ENCODE measurements at regions not wholly inside any gene's neighbourhood (a gene's known extent, or its start where the extent isn't known, plus 50 kb on each side); places are given as distances from the start of the nearest gene placed in this dataset.

DNA sequence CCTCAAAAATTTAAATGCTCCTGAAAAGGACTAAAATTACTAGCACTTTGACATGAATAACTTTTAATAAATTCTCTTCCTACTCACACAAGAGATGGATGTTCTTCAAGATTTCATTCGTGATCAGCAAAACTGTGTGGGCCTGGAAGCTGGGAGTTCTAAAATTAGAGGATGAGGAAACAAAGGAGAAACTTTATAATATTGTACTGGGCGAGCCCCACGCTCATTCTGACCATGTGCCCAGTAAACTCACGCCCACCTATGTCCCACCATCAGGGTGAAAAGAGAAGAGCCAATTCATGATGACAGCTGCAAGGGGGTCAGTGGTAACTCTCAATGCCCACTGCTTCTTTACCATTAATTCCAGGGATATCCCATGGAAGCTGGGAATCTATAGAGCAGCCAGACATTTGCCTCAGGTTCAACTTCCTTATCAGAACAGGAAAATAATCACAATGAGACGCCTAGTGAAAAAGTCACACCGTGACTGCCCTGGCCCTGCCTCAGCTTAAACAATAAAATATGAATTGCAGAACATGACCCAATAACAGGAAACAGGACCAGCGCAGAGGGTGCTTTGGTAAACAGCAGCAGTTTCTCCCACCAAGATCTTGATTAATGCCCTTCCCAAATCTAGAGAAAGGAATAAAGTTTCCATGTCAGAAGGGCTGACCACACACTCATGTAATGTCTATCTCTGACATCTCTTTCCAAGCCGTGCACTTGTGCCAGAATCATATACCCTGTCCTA, 438.6 kb downstream of the TXNL1 start:
- H3K27me3 Mint-ChIP-seq: no peaks in the 10 kb centered on the region
- H3K27ac Mint-ChIP-seq: no peak overlapping the region
- no peak overlapping the region for H3K4me3 Mint-ChIP-seq
- peaks cover 3% of the 10 kb centered on the region for H3K4me1 Mint-ChIP-seq
- no peak for DNase-seq (ENCODE audit: low spot score in 2 of 2)
- ATAC-seq (ENCODE audit: low read depth): no peak
- H3K36me3 Mint-ChIP-seq: no peaks in the 10 kb centered on the region
- H3K9me3 Mint-ChIP-seq: no peaks in the 10 kb centered on the region

DNA sequence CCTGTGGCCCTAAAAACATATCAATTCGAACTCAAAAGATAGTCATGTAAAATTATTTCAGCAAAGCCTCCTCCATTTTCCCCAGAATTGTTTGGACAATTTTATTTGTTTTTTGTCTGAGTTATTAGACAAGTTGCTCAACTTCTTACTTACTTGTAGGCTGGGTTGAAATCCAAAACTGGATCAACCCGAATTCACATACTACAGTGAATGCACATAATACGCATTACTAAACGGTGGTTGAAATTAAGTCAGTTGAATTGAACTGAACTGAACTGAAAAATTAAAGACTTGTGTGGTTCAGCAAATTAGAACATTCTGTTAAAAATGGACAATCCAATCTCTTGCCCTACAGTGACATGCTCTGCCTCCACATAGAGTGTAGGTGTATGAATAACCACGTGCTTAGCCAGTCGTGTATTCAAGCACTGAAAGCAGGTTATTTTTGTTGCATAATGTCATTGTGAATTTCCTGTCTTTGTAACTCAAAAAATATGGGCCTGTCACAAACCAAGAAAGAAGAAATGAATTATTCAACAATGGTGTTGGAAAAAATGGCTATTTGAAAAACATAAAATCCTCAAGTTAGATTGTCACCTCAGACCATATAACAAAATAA, 441.0 kb downstream of the TXNL1 start:
- Mint-ChIP-seq H3K9me3 (no peaks in the 10 kb centered on the region), H3K27ac (no peak overlapping the region)
- ATAC-seq (ENCODE audit: low read depth): no peak

DNA sequence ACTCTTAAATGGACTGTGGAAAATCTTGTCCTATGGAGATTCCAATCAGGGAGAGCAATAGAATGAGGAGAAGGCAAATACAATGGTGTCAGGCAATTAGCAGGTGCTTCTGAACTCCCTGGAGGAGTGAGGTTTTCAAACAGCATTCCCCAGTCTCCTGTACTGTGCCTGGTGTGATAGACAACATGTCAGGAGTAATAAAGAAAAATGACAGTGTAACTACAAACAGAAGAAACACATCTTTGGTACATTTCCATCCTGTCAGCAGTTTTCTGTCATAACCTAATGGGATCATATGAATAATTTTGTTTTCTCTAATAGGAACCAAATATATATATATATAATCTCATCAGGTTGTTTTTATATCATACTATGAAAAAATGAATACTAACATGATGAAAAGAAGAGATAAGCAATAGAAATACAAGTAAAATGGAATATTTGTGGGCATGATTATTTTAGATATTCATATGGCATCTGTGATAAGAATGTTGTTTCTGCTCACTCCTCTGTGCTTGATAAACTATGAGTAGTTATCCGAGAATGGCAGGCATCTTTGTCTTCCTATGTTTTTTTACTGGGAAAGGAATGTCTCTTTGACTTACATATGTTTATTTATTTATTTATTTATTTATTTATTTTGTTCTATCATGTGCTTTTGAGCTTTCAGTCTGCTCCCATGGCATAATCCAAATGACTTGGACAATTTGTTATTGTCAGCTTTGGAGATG, 441.7 kb downstream of the TXNL1 start:
- H3K27ac Mint-ChIP-seq: no peak overlapping the region
- no peak overlapping the region for H3K4me3 Mint-ChIP-seq
- H3K36me3 Mint-ChIP-seq: no peaks in the 10 kb centered on the region
- no peaks in the 10 kb centered on the region for H3K27me3 Mint-ChIP-seq
- no peak for ATAC-seq (ENCODE audit: low read depth)
- H3K9me3 Mint-ChIP-seq: no peaks in the 10 kb centered on the region
- H3K4me1 Mint-ChIP-seq: peaks cover 3% of the 10 kb centered on the region
- no peak for DNase-seq (ENCODE audit: low spot score in 2 of 2)

More for the DNA sequence above, 441.0 kb downstream of the TXNL1 start:
- Mint-ChIP-seq H3K4me3 (no peak overlapping the region), H3K4me1 (peaks cover 3% of the 10 kb centered on the region), H3K36me3 (no peaks in the 10 kb centered on the region), H3K27me3 (no peaks in the 10 kb centered on the region)
- DNase-seq (ENCODE audit: low spot score in 2 of 2): no peak

DNA sequence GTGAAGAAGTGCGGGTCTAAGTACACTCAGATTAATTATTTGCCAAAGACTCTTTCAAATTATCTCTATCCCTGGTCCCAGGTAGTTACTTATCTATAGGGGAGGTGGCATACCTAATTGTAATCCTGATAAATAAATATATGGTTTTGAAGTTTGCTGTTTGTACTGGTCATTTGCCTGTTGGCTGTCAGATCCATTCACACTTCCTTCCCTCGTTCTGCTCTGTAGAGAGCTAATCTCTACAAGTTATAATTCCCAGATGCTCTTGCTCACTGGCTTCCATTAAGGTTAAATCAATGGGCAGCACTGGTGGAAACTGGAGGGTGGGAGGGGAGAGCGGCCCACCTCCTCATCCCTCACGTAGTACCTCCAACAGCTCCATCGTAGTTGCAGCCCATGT, 447.1 kb downstream of the TXNL1 start:
- no peaks in the 10 kb centered on the region for H3K36me3 Mint-ChIP-seq
- no peak overlapping the region for H3K27ac Mint-ChIP-seq

DNA sequence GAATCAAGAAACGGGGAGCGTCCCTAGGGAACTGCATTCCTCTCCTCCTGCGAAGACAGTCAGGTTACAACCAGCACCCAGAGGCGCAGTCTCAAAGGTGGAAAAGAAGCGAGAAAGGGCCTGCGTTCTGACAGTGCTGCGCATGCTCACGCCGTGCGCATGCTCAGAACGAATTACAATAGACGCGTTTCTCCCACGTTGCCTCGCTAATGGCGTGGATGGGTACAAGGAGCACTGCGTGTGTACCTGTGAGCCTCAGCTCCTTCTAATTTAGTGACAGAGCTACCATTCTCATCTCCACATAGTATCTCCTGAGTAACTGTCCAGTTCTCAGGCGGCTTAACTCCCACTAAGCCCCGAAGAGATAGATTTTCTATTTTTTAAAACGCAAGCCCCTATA, 448.8 kb downstream of the TXNL1 start:
- DNase-seq (ENCODE audit: low spot score in 2 of 2) (no peak), ATAC-seq (ENCODE audit: low read depth) (no peak)
- H3K4me1 Mint-ChIP-seq: peaks cover 4% of the 10 kb centered on the region
- no peak overlapping the region for H3K4me3 Mint-ChIP-seq
- peaks cover 3% of the 10 kb centered on the region for H3K9me3 Mint-ChIP-seq
- no peaks in the 10 kb centered on the region for H3K36me3 Mint-ChIP-seq
- H3K27ac Mint-ChIP-seq: no peak overlapping the region
- H3K27me3 Mint-ChIP-seq: no peaks in the 10 kb centered on the region

More for the DNA sequence above, 447.1 kb downstream of the TXNL1 start:
- ATAC-seq (ENCODE audit: low read depth) (no peak), DNase-seq (ENCODE audit: low spot score in 2 of 2) (no peak)
- peaks cover 2% of the 10 kb centered on the region for H3K9me3 Mint-ChIP-seq
- H3K4me1 Mint-ChIP-seq: peaks cover 3% of the 10 kb centered on the region
- no peaks in the 10 kb centered on the region for H3K27me3 Mint-ChIP-seq
- H3K4me3 Mint-ChIP-seq: no peak overlapping the region

DNA sequence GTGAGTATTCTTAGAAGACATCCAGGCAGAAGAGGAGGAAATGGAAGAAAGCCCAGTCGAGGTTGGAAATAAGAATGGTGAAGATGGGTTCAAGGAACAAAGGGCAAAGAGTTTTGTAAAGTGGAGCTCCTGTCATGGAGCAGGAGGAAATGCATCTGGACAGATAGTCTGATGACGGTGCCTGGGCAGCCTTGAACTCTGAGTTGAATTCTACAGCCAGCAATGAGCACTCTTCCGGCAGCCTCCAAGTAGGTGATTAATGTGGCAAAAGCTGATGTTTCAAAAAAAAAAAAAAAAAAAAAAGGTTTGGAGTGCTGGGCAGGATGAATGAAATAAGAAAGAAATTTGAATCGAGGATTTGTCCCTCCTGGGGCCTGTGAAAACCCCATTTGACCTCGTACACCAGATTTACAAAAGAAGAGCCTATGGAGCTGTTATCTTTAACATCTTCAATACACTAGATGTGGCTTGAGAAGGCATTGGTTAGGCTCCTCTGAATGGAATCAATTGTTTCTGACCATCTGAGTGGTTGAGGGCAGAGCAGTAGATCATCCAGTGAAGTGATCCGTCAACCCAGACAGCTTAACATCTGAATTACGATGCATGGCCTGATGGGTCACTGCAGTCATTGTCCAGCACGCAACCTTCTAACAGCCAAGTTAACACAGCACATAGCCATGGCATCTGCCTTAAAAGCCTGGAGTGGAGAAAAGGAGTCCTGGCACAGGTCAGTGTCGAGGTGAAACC, 449.7 kb downstream of the TXNL1 start:
- Mint-ChIP-seq H3K4me1 (peaks cover 4% of the 10 kb centered on the region), H3K27me3 (no peaks in the 10 kb centered on the region), H3K9me3 (peaks cover 6% of the 10 kb centered on the region), H3K27ac (no peak overlapping the region), H3K36me3 (no peaks in the 10 kb centered on the region), H3K4me3 (no peak overlapping the region)
- no peak for DNase-seq (ENCODE audit: low spot score in 2 of 2)
- ATAC-seq (ENCODE audit: low read depth): no peak

DNA sequence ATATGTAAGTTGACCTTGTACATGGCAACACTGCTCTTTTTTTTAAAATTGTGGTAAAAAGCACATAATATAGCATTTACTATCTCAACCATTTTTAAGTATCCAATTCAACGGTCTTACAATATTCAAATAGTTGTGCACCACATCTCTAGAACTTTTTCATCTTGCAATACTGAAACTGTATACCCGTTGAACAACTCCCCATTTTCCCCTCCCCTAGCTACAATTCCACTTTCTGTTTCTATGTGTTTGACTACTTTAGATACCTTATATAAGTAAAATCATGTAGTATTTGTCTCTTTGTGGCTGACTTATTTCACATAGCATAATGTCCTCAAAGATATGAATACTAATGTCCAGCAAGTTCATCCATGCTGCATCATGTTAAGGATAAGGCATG, 452.1 kb downstream of the TXNL1 start:
- DNase-seq (ENCODE audit: low spot score in 2 of 2) (no peak), ATAC-seq (ENCODE audit: low read depth) (no peak)
- H3K27me3 Mint-ChIP-seq: no peaks in the 10 kb centered on the region
- H3K4me1 Mint-ChIP-seq: peaks cover 4% of the 10 kb centered on the region
- peaks cover 7% of the 10 kb centered on the region for H3K9me3 Mint-ChIP-seq
- no peaks in the 10 kb centered on the region for H3K36me3 Mint-ChIP-seq
- H3K27ac Mint-ChIP-seq: no peak overlapping the region
- H3K4me3 Mint-ChIP-seq: no peak overlapping the region

DNA sequence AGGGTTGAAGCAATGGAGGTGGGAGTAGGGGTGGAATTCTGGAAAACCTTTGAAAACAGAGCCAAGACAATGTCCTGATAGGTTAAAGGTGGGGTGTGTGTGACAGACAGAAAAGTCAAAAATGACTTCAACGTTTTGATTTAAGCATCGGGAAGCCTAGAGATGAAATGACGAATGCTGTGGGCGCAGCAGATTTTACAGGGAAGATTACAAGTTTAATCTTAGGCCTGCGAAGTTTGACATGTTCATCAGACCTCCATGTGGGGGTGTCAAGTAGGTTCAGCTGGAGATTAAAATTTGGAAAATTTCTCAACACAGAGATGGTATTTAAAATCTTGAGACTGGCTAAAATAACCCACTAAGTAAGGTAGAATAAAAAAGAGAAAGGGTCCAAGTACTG, 453.3 kb downstream of the TXNL1 start:
- H3K27me3 Mint-ChIP-seq: no peaks in the 10 kb centered on the region
- H3K4me1 Mint-ChIP-seq: peaks cover 4% of the 10 kb centered on the region
- H3K27ac Mint-ChIP-seq: no peak overlapping the region
- DNase-seq (ENCODE audit: low spot score in 2 of 2) (no peak), ATAC-seq (ENCODE audit: low read depth) (no peak)
- H3K9me3 Mint-ChIP-seq: peaks cover 7% of the 10 kb centered on the region
- no peak overlapping the region for H3K4me3 Mint-ChIP-seq
- no peaks in the 10 kb centered on the region for H3K36me3 Mint-ChIP-seq

DNA sequence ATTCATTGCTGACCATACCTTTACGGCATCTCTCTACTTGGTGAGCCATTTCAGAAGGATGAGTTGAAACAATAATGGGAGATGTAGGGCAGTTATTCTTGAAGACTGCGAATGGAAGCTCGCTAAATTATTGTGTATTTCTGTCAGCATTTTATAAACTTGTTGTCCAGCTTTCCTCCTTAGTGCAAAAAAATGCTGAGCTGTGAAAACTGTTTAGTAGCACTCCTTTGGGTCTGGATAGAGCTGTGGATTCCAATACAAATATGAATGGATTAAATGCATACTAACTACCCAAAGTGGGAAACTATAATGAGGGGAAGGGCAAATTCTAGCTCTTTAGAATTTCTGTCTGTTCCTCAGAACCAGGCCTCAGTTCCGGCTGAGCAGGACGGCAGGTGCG, 461.6 kb downstream of the TXNL1 start:
- no peak for DNase-seq (ENCODE audit: low spot score in 2 of 2)
- Mint-ChIP-seq H3K27me3 (peaks cover 1% of the 10 kb centered on the region), H3K27ac (no peak overlapping the region), H3K9me3 (no peaks in the 10 kb centered on the region), H3K4me1 (no peaks in the 10 kb centered on the region), H3K36me3 (no peaks in the 10 kb centered on the region), H3K4me3 (no peak overlapping the region)
- no peak for ATAC-seq (ENCODE audit: low read depth)

DNA sequence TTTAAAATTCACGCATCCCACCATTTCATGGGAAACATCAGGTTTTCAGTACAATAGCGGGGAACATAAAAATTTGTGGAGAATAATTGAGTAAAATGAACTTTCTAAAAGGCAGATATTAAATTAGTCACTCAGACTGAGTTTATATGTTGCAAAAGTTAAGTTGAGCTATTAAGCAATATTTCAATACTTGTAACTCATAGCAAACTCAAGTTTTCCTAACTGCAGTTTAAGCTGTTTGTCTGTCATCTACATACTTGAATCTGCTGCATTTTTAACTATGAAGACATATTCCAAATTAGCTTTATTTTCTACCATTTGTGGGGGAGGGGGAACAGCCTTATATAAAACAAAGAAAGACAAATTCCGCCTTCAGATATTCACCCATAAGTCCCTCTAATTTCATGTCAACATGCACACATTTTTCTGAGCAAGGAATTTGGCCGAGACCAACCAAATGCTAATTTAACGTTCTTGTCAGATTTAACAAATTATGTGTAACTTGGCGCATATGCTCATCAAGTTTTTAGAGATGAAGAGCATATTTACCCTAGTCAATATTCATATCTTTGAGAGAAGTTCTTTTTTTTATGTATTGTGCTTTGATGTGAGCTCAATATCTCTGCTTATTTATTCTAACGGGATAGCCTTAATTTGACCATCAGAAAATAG, 462.9 kb downstream of the TXNL1 start:
- no peak for ATAC-seq (ENCODE audit: low read depth)
- no peak overlapping the region for H3K4me3 Mint-ChIP-seq
- peaks cover 1% of the 10 kb centered on the region for H3K27me3 Mint-ChIP-seq
- no peak overlapping the region for H3K27ac Mint-ChIP-seq
- no peaks in the 10 kb centered on the region for H3K9me3 Mint-ChIP-seq
- no peak for DNase-seq (ENCODE audit: low spot score in 2 of 2)
- H3K4me1 Mint-ChIP-seq: no peaks in the 10 kb centered on the region
- no peaks in the 10 kb centered on the region for H3K36me3 Mint-ChIP-seq

DNA sequence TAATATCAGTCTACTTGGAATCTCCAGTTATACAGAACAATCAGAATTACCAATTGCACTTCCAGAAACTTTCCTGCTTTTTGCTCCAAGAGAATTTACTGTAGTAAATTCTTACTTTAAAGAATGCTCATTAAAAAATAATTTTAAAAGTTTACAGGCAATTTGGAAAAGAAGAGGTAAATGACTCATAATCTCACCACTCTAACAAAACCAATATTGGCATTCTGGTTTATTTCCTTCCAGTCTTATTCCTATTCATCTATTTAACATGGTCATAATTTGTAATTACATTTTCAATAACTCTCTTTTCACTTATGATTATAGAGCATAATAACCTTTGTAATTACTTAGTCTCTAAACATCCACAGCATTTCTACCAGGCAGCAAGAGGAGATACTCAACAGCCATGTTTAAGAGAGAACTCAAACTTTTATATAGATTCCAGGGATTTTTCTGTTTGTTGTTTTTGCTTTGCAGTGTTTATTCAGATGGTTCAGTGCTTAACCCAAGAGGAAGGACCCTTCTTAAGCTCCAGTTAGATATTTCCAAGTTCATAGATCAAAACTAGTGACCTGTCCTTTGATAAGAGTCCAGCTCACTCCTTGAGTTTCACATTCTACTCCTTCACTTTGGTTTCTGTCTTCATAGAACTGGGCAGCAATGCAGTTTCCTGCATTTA, 464.7 kb downstream of the TXNL1 start:
- H3K4me3 Mint-ChIP-seq: no peak overlapping the region
- H3K27me3 Mint-ChIP-seq: peaks cover 1% of the 10 kb centered on the region
- H3K36me3 Mint-ChIP-seq: no peaks in the 10 kb centered on the region
- H3K4me1 Mint-ChIP-seq: no peaks in the 10 kb centered on the region
- peaks cover 5% of the 10 kb centered on the region for H3K9me3 Mint-ChIP-seq
- DNase-seq (ENCODE audit: low spot score in 2 of 2): no peak
- H3K27ac Mint-ChIP-seq: no peak overlapping the region
- no peak for ATAC-seq (ENCODE audit: low read depth)

DNA sequence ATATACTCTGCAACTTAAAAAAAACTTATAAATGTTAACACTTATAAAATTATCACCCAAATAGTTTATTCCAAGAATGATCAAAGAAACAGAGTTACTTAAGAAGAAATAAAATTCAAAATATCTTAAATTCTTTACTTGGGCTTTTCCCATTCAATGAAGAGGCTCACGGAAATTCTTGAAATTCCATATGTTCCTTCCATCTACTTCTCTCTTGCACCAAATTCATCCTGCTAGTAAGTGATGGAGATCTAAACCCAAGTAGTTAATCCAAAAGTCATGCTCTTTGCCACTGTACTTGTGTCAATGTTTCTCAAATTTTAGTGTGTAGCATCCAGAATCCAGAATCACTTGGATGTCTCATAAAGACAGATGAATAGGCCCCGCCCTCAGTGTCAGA, 465.9 kb downstream of the TXNL1 start:
- H3K4me1 Mint-ChIP-seq: no peaks in the 10 kb centered on the region
- peaks cover 1% of the 10 kb centered on the region for H3K27me3 Mint-ChIP-seq
- no peak overlapping the region for H3K4me3 Mint-ChIP-seq
- no peak overlapping the region for H3K27ac Mint-ChIP-seq
- DNase-seq (ENCODE audit: low spot score in 2 of 2): no peak
- peaks cover 5% of the 10 kb centered on the region for H3K9me3 Mint-ChIP-seq
- no peaks in the 10 kb centered on the region for H3K36me3 Mint-ChIP-seq
- ATAC-seq (ENCODE audit: low read depth): no peak

DNA sequence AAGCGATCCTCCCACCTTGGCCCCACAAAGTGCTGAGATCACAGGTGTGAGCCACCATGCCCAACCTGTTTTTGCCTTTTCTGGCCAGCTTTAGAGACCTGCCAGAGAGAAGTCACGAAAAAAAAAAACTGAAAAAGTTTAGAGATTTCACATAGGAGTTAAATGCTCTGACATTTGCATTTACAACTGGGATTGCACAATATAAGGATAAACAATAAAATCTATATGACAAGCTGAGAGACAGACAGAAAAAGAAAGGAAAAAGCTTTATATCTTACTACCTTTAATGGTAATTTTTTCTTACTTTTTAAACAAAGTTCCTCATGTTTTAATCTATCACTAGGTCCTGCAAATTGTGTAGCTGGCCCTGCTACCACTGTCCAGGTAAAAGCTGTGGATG, 466.5 kb downstream of the TXNL1 start:
- Mint-ChIP-seq H3K4me3 (no peak overlapping the region), H3K36me3 (no peaks in the 10 kb centered on the region), H3K9me3 (peaks cover 5% of the 10 kb centered on the region), H3K4me1 (no peaks in the 10 kb centered on the region), H3K27me3 (peaks cover 1% of the 10 kb centered on the region), H3K27ac (no peak overlapping the region)
- DNase-seq (ENCODE audit: low spot score in 2 of 2): no peak
- no peak for ATAC-seq (ENCODE audit: low read depth)

Data from memory B cell (primary cell).